PFSK-1 (cell line): ENCODE measurements at regions not wholly inside any gene's neighbourhood (a gene's known extent, or its start where the extent isn't known, plus 50 kb on each side); places are given as distances from the start of the nearest gene placed in this dataset.

Experiments
- FOXP2 ChIP-seq: optimal IDR thresholded peaks from 2 replicates; pipeline ENCODE3; 2011; ENCODE audit warnings: borderline replicate concordance, control low read depth, inconsistent platforms; ENCODE audit not compliant: insufficient read depth; ENCODE audit errors: extremely low read length, extremely low read depth
- POLR2AphosphoS5 ChIP-seq: IDR thresholded peaks from 2 replicates; pipeline ENCODE4 v1.6.1; 2012; ENCODE audit warnings: low read depth, mild to moderate bottlenecking, control low read depth, low read length, moderate library complexity
- SIN3A ChIP-seq: IDR thresholded peaks from 2 replicates; pipeline ENCODE4 v1.6.1; 2012; ENCODE audit warnings: mild to moderate bottlenecking, low read length, moderate library complexity, borderline replicate concordance; ENCODE audit not compliant: insufficient read depth
- TAF1 ChIP-seq: IDR thresholded peaks from 2 replicates; pipeline ENCODE4 v1.6.1; 2012; ENCODE audit warnings: low read length, control low read depth, borderline replicate concordance; ENCODE audit not compliant: insufficient read depth
- TF ChIP-seq, protein P1 (sequence below), 2 experiments: IDR thresholded peaks; 2 replicates each; pipeline versions ENCODE4 v1.6.1 to v1.8.0; 2011 to 2012; ENCODE audit warnings: low read depth in 2 of 2, low read length in 2 of 2, control low read depth in 1 of 2, inconsistent platforms in 1 of 2, mild to moderate bottlenecking in 1 of 2, moderate library complexity in 1 of 2; ENCODE audit not compliant: insufficient read depth in 1 of 2

DNA sequence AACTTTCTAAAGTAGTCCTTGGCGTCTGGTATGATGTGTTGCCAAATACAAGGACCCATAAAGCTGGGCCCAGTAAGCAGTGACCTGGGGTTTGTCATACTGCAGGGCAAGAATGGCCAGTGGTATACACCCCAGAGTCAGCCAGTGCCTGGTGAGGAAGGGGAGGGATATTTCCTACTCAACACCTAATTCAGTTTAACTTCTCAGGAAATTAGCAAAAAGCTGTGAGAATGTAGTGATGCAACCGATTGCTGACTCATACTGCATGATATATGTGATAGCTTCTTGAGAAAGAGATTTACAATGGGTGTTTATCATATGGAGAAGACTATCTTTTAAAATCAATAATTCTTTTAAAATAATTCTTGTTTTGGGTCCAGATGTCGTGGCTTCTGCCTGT is 889.3 kb upstream of the CELF2 start:
- no peak for TF ChIP-seq FOXP2
- no peak for TF ChIP-seq POLR2AphosphoS5
- no peak for TF ChIP-seq TAF1
- no peak for TF ChIP-seq SIN3A
- TF ChIP-seq, protein P1, sequence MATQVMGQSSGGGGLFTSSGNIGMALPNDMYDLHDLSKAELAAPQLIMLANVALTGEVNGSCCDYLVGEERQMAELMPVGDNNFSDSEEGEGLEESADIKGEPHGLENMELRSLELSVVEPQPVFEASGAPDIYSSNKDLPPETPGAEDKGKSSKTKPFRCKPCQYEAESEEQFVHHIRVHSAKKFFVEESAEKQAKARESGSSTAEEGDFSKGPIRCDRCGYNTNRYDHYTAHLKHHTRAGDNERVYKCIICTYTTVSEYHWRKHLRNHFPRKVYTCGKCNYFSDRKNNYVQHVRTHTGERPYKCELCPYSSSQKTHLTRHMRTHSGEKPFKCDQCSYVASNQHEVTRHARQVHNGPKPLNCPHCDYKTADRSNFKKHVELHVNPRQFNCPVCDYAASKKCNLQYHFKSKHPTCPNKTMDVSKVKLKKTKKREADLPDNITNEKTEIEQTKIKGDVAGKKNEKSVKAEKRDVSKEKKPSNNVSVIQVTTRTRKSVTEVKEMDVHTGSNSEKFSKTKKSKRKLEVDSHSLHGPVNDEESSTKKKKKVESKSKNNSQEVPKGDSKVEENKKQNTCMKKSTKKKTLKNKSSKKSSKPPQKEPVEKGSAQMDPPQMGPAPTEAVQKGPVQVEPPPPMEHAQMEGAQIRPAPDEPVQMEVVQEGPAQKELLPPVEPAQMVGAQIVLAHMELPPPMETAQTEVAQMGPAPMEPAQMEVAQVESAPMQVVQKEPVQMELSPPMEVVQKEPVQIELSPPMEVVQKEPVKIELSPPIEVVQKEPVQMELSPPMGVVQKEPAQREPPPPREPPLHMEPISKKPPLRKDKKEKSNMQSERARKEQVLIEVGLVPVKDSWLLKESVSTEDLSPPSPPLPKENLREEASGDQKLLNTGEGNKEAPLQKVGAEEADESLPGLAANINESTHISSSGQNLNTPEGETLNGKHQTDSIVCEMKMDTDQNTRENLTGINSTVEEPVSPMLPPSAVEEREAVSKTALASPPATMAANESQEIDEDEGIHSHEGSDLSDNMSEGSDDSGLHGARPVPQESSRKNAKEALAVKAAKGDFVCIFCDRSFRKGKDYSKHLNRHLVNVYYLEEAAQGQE (IDR thresholded peaks at IDR 0.05; ENCODE audit: insufficient read depth in 1 of 2, low read depth in 2 of 2, low read length in 2 of 2), result no peak

DNA sequence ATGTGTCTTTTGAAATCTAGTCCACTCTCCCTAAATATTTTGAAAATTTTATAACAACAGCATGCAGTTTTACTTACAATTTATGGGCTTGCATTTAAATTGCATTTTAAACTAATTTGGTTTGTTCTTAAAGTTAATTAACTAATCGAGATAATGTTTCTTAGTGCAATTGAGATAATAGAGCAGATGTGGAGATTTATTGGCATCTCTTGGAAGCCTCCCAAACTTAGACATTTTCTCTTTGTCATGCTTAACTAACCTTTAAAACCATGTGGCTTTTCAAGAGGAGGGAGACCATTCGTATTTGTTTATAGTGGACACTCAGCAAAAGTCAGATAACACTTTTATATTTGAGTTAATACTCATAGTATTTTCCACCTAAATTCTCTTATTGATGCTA is 887.0 kb upstream of the CELF2 start:
- TF ChIP-seq, protein P1 (IDR thresholded peaks at IDR 0.05; ENCODE audit: insufficient read depth in 1 of 2, low read depth in 2 of 2, low read length in 2 of 2), result no peak
- TF ChIP-seq FOXP2, result no peak
- TF ChIP-seq TAF1, result no peak
- no peak for TF ChIP-seq POLR2AphosphoS5
- TF ChIP-seq SIN3A, result no peak

DNA sequence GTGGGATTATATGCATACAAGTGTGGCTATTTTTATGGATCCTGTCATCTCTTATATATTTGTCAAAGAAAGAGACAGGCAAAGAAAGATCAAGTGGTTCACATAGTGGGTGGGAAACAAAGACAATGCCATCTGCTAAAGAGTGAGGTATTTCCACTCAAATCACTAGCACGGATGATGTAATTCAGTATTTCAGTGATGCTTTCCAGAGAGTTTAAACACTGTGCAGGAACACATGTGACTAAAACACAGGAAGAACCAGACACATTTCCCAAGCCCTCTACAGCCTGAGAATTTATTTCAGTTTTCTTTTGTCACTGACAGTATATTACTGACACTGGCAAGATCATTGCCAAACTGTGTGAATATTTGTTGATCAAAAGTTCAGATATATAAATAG is 885.7 kb upstream of the CELF2 start:
- TF ChIP-seq POLR2AphosphoS5 (no peak), SIN3A (no peak)

DNA sequence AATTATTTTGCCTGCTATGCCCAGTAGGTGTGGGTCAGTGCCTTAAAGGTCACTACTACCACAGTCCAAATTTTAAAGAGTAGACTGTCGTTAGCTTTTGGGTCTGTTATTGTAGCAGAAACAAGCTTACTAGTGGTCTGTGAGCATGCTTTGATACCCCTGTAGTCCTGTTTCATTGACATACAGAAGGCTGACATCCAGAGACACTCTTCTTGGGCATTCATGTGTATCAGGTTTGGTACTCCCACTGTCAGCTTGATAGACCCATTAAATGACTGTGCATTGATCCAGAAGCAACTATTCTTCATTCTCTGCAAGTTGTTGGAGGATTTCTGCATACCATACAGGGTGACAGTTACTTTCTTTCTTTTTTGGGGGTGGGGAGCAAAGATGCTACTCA is 884.4 kb upstream of the CELF2 start:
- no peak for TF ChIP-seq POLR2AphosphoS5

DNA sequence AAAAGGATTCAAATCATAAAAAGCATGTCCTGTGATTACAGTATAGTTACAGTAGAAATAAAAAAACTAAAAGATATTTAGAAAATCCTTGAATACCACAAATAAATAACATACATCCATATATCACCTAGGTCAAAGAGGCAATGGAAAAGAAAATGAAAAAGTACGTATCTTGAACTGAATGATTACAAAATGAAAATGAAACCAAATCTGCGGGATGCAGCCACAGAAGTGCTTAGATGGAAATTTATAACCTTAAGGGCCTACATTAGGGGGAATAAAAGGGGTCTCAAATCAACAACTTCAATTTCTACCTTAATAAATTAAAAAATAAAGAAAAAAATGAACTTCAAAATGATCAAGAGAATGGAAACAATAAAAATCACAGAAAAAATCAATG is 879.0 kb upstream of the CELF2 start:
- TF ChIP-seq POLR2AphosphoS5 (no peak), SIN3A (no peak), TAF1 (no peak), FOXP2 (no peak)
- TF ChIP-seq, protein P1 (IDR thresholded peaks at IDR 0.05; ENCODE audit: insufficient read depth in 1 of 2, low read depth in 2 of 2, low read length in 2 of 2), result no peak

DNA sequence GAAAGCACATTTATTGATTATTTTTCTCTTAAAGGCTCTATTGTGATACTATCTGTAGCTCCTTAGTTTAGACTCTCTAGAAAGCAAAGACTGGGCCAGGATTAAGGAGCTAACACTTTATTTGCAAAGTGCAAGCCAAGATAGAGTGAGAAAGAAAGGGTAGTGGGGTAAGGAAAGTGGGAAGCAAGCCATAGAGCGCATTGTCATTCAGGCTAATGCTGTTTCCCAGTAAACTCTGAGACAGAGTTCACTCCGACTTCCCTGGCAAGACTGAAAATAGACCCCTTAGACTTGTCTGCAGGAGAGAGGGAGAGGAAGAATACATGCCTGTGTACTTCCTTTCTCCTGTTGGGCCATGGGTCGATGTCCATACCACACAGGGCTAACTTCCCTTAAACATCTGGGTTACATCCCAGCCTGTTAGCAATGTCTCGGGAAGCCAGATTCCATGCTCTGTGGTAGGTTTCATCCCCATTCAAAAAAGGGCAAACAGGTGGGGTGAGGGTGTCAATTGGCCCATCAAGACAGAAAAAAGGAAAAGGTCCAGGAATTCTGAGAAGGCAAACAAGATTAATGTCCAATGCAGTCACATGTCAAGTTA is 875.8 kb upstream of the CELF2 start:
- no peak for TF ChIP-seq TAF1
- TF ChIP-seq POLR2AphosphoS5, result no peak
- no peak for TF ChIP-seq SIN3A
- TF ChIP-seq FOXP2, result no peak
- TF ChIP-seq, protein P1 (IDR thresholded peaks at IDR 0.05; ENCODE audit: insufficient read depth in 1 of 2, low read depth in 2 of 2, low read length in 2 of 2), result no peak
